ENCODE measurements at regions not wholly inside any gene's neighbourhood (a gene's known extent, or its start where the extent isn't known, plus 50 kb on each side); places are given as distances from the start of the nearest gene placed in this dataset.

DNA sequence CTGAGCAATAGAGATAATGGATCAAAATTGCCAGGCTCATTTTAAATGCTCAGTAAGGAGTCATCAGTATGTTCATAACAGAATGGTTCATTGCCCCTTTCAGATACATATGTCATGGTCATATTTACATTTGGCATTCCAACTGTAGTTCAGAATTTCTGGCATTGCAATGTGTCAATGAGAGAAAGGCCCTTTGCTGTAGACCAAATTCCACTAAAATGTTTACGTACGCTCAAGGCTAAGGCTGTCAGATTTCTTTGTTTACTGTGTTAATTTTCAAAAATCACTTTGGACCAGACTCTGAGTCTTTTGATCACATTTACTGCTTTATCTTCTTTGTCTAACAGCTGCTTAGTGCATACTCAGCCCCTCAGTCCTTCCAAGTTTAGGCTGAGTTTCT, 213.5 kb downstream of the PIK3C3 start:
- Histone ChIP-seq H3K4me3 (ENCODE audit: insufficient read depth, low read depth, low read length) (no peak overlapping the region), H3K27ac (ENCODE audit: insufficient read depth, low read depth, low read length, poor library complexity, severe bottlenecking) (no peak overlapping the region), H3K4me1 (ENCODE audit: control insufficient read depth, insufficient read depth, low read length) (no peaks in the 10 kb centered on the region), H3K36me3 (ENCODE audit: control insufficient read depth, insufficient read depth, low read length) (no peaks in the 10 kb centered on the region), H3K9me3 (ENCODE audit: control insufficient read depth, low read length) (no peaks in the 10 kb centered on the region), H3K27me3 (ENCODE audit: control insufficient read depth, insufficient read depth, low read length, poor library complexity, severe bottlenecking) (no peaks in the 10 kb centered on the region)
- 88 to 97% methylated on average over 2 of the region's 2 CpGs for WGBS, 2 experiments

DNA sequence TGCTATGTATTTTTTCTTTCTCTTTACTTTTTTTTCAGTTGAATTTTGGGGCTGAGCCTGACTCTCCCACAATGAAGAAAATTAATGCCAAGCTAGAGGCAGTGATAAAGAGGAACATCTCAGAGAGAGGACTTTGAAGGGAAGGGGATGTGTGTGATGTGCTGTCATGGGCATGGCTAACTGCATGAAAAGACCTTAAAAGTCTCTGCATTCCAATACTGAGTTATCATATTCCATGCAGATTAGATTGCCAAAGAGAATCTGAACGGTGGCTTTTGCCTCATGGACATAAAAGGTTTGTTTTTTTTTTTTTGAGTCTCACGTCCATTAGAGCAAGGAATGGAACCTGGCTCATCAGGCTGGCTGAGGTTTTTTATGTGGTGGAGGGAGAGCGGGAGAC, 213.9 kb downstream of the PIK3C3 start:
- Histone ChIP-seq H3K36me3 (ENCODE audit: control insufficient read depth, insufficient read depth, low read length) (no peaks in the 10 kb centered on the region), H3K4me1 (ENCODE audit: control insufficient read depth, insufficient read depth, low read length) (no peaks in the 10 kb centered on the region), H3K9me3 (ENCODE audit: control insufficient read depth, low read length) (no peaks in the 10 kb centered on the region), H3K4me3 (ENCODE audit: insufficient read depth, low read depth, low read length) (no peak overlapping the region), H3K27me3 (ENCODE audit: control insufficient read depth, insufficient read depth, low read length, poor library complexity, severe bottlenecking) (no peaks in the 10 kb centered on the region), H3K27ac (ENCODE audit: insufficient read depth, low read depth, low read length, poor library complexity, severe bottlenecking) (no peak overlapping the region)
- WGBS, 2 experiments, result 85% methylated on average over 3 of the region's 3 CpGs

DNA sequence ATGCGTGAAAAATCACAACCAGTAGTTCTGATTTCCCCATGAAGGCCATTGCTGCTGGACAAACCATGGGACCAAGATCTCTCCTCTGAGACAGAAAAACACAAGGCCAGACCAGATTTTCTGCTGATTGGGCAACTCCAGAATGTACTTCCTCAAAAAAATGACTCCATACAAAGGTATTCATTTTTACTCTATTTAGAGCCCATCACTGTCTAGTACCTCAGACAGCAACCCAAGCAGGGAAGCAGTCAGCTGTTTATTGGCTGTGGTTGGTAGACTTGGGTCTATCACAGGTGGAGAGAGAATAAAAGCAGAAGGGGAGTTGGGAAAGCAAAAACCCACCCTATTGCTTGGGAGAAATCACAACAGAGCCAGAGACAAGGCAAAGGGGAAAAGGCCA, 219.9 kb downstream of the PIK3C3 start:
- no peaks in the 10 kb centered on the region for H3K9me3 ChIP-seq (ENCODE audit: control insufficient read depth, low read length)
- no peak overlapping the region for H3K27ac ChIP-seq (ENCODE audit: insufficient read depth, low read depth, low read length, poor library complexity, severe bottlenecking)
- H3K36me3 ChIP-seq (ENCODE audit: control insufficient read depth, insufficient read depth, low read length), result no peaks in the 10 kb centered on the region
- WGBS, 2 experiments, result 88 to 100% methylated on average over 1 of the region's 1 CpG
- H3K4me1 ChIP-seq (ENCODE audit: control insufficient read depth, insufficient read depth, low read length), result no peaks in the 10 kb centered on the region
- H3K27me3 ChIP-seq (ENCODE audit: control insufficient read depth, insufficient read depth, low read length, poor library complexity, severe bottlenecking), result no peaks in the 10 kb centered on the region
- no peak overlapping the region for H3K4me3 ChIP-seq (ENCODE audit: insufficient read depth, low read depth, low read length)

DNA sequence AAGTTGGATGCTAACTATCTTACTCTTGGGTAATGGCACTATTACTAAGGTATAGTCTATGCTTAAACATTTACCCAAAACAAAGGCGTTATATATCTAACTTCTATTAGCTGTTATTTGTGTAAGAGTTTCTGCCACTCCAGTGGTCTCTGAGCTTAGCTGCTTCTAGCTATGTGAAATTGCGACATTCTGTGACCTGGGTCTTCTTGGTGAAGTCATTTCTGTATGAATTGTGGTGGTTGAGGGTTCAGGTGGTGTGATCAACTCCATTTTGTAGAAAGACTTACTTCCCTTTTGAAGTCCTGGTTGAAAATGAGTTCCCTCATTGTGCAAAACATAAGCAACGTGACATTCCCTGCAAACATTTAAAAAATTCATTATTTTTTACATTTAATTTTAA, 221.6 kb downstream of the PIK3C3 start:
- Histone ChIP-seq H3K9me3 (ENCODE audit: control insufficient read depth, low read length) (no peaks in the 10 kb centered on the region), H3K36me3 (ENCODE audit: control insufficient read depth, insufficient read depth, low read length) (no peaks in the 10 kb centered on the region), H3K27ac (ENCODE audit: insufficient read depth, low read depth, low read length, poor library complexity, severe bottlenecking) (no peak overlapping the region), H3K4me3 (ENCODE audit: insufficient read depth, low read depth, low read length) (no peak overlapping the region), H3K4me1 (ENCODE audit: control insufficient read depth, insufficient read depth, low read length) (no peaks in the 10 kb centered on the region), H3K27me3 (ENCODE audit: control insufficient read depth, insufficient read depth, low read length, poor library complexity, severe bottlenecking) (no peaks in the 10 kb centered on the region)
- 98 to 100% methylated on average over 1 to 3 of the region's 3 CpGs for WGBS, 2 experiments

- Histone ChIP-seq H3K27me3 (ENCODE audit: control insufficient read depth, insufficient read depth, low read length, poor library complexity, severe bottlenecking) (no peaks in the 10 kb centered on the region), H3K36me3 (ENCODE audit: control insufficient read depth, insufficient read depth, low read length) (no peaks in the 10 kb centered on the region), H3K4me3 (ENCODE audit: insufficient read depth, low read depth, low read length) (no peak overlapping the region), H3K4me1 (ENCODE audit: control insufficient read depth, insufficient read depth, low read length) (no peaks in the 10 kb centered on the region), H3K27ac (ENCODE audit: insufficient read depth, low read depth, low read length, poor library complexity, severe bottlenecking) (no peak overlapping the region), H3K9me3 (ENCODE audit: control insufficient read depth, low read length) (no peaks in the 10 kb centered on the region)
- 100% methylated on average over 1 of the region's 1 CpG for WGBS, 2 experiments
Measured at GRCh38 chr18:42177390-42177789, 222.4 kb downstream of the PIK3C3 start.

- 90 to 95% methylated on average over 1 of the region's 1 CpG for WGBS, 2 experiments
- Histone ChIP-seq H3K27ac (ENCODE audit: insufficient read depth, low read depth, low read length, poor library complexity, severe bottlenecking) (no peak overlapping the region), H3K4me1 (ENCODE audit: control insufficient read depth, insufficient read depth, low read length) (no peaks in the 10 kb centered on the region), H3K4me3 (ENCODE audit: insufficient read depth, low read depth, low read length) (no peak overlapping the region), H3K36me3 (ENCODE audit: control insufficient read depth, insufficient read depth, low read length) (no peaks in the 10 kb centered on the region), H3K27me3 (ENCODE audit: control insufficient read depth, insufficient read depth, low read length, poor library complexity, severe bottlenecking) (no peaks in the 10 kb centered on the region), H3K9me3 (ENCODE audit: control insufficient read depth, low read length) (no peaks in the 10 kb centered on the region)
Measured at GRCh38 chr18:42178376-42179080, 223.5 kb downstream of the PIK3C3 start.

GRCh38 chr18:42179542-42180121, 224.6 kb downstream of the PIK3C3 start:
- Histone ChIP-seq H3K4me3 (ENCODE audit: insufficient read depth, low read depth, low read length) (no peak overlapping the region), H3K27me3 (ENCODE audit: control insufficient read depth, insufficient read depth, low read length, poor library complexity, severe bottlenecking) (no peaks in the 10 kb centered on the region), H3K9me3 (ENCODE audit: control insufficient read depth, low read length) (no peaks in the 10 kb centered on the region), H3K4me1 (ENCODE audit: control insufficient read depth, insufficient read depth, low read length) (no peaks in the 10 kb centered on the region), H3K27ac (ENCODE audit: insufficient read depth, low read depth, low read length, poor library complexity, severe bottlenecking) (no peak overlapping the region), H3K36me3 (ENCODE audit: control insufficient read depth, insufficient read depth, low read length) (no peaks in the 10 kb centered on the region)
- WGBS, 2 experiments, result 93 to 96% methylated on average over 6 of the region's 6 CpGs

GRCh38 chr18:42181474-42181873, 226.4 kb downstream of the PIK3C3 start:
- WGBS, 2 experiments, result 93 to 97% methylated on average over 3 of the region's 3 CpGs

DNA sequence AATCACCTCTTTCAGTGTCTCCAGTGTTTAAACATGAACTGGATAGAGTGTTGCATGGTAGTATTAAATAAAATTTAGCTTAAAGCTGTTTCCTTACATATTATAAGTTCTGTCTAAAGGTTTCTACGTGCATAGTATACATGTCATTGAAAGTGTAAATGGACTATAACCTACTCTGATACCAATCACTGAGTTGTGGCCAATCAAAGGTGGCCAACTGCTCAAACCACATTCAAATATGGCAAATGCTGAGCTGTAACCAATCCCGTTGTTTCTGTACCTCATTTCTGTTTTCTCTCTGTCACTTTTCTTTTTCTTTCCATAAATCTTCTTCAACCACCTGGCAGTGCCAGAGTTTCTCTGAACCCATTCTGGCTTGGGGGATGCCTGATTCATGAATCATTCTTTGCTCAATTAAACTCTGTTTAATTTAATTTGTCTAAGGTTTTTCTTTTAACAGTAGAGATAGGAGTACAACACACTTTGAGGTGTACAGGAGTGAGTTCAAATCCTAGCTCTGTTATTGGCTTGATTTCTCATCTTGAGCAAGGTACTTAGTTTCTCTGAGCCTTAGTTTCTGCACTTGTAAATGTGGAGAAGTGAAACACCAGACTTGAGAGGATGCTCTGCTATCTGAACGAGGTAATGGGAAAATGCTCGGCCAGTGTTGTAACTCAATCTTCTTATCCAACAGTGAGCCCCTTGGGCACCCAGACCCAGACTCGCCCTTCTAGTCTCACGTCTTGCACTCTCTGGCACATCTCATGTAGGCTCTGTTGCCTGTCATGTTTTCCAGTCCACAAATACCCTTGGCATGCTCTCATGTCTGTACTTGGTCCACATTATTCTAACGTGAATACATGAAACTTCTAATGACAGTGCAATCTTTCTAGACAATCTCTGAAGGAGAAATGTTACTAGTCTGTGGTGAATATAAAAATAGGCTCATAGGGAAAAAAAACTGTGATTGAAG, 228.0 kb downstream of the PIK3C3 start:
- no peak overlapping the region for H3K27ac ChIP-seq (ENCODE audit: insufficient read depth, low read depth, low read length, poor library complexity, severe bottlenecking)
- H3K4me3 ChIP-seq (ENCODE audit: insufficient read depth, low read depth, low read length), result no peak overlapping the region
- H3K9me3 ChIP-seq (ENCODE audit: control insufficient read depth, low read length), result no peaks in the 10 kb centered on the region
- 90 to 92% methylated on average over 7 of the region's 7 CpGs for WGBS, 2 experiments
- H3K4me1 ChIP-seq (ENCODE audit: control insufficient read depth, insufficient read depth, low read length), result no peaks in the 10 kb centered on the region
- no peaks in the 10 kb centered on the region for H3K27me3 ChIP-seq (ENCODE audit: control insufficient read depth, insufficient read depth, low read length, poor library complexity, severe bottlenecking)
- no peaks in the 10 kb centered on the region for H3K36me3 ChIP-seq (ENCODE audit: control insufficient read depth, insufficient read depth, low read length)

More at GRCh38 chr18:42181474-42181873, 226.4 kb downstream of the PIK3C3 start:
- no peaks in the 10 kb centered on the region for H3K4me1 ChIP-seq (ENCODE audit: control insufficient read depth, insufficient read depth, low read length)
- no peaks in the 10 kb centered on the region for H3K9me3 ChIP-seq (ENCODE audit: control insufficient read depth, low read length)
- H3K4me3 ChIP-seq (ENCODE audit: insufficient read depth, low read depth, low read length), result no peak overlapping the region
- no peaks in the 10 kb centered on the region for H3K36me3 ChIP-seq (ENCODE audit: control insufficient read depth, insufficient read depth, low read length)
- H3K27me3 ChIP-seq (ENCODE audit: control insufficient read depth, insufficient read depth, low read length, poor library complexity, severe bottlenecking), result no peaks in the 10 kb centered on the region
- no peak overlapping the region for H3K27ac ChIP-seq (ENCODE audit: insufficient read depth, low read depth, low read length, poor library complexity, severe bottlenecking)

GRCh38 chr18:42183746-42184145, 228.7 kb downstream of the PIK3C3 start:
- Histone ChIP-seq H3K36me3 (ENCODE audit: control insufficient read depth, insufficient read depth, low read length) (no peaks in the 10 kb centered on the region), H3K4me3 (ENCODE audit: insufficient read depth, low read depth, low read length) (no peak overlapping the region), H3K9me3 (ENCODE audit: control insufficient read depth, low read length) (no peaks in the 10 kb centered on the region), H3K27ac (ENCODE audit: insufficient read depth, low read depth, low read length, poor library complexity, severe bottlenecking) (no peak overlapping the region), H3K27me3 (ENCODE audit: control insufficient read depth, insufficient read depth, low read length, poor library complexity, severe bottlenecking) (no peaks in the 10 kb centered on the region), H3K4me1 (ENCODE audit: control insufficient read depth, insufficient read depth, low read length) (no peaks in the 10 kb centered on the region)
- 84 to 88% methylated on average over 4 of the region's 4 CpGs for WGBS, 2 experiments
